ENCODE measurements at regions not wholly inside any gene's neighbourhood (a gene's known extent, or its start where the extent isn't known, plus 50 kb on each side); places are given as distances from the start of the nearest gene placed in this dataset.
"Not testable (repeated sequence)": the region's sequence is repeated elsewhere in the genome, so short reads cannot be mapped to it uniquely, and the experiment has no call there.

GRCh38 chr17:71850812-71851211 lies 270.0 kb upstream of the SOX9 start:
- no peak for DNase-seq

GRCh38 chr17:71855010-71855409 lies 265.8 kb upstream of the SOX9 start:
- no peak for DNase-seq

- DNase-seq, result no peak
These were observed 256.1 kb upstream of the SOX9 start for GRCh38 chr17:71864755-71865154.

- DNase-seq, result no peak
These were observed 254.7 kb upstream of the SOX9 start for GRCh38 chr17:71866095-71866494.

- DNase-seq, result no peak
These were observed 251.5 kb upstream of the SOX9 start for GRCh38 chr17:71869293-71869692.

GRCh38 chr17:71869841-71870545 lies 250.8 kb upstream of the SOX9 start:
- DNase-seq, result no peak

- peak; percentile 8 for DNase-seq
These were observed 250.3 kb upstream of the SOX9 start for GRCh38 chr17:71870546-71870862.

GRCh38 chr17:71872843-71873485 lies 247.9 kb upstream of the SOX9 start:
- DNase-seq, result no peak

- DNase-seq, result not testable (repeated sequence)
These were observed 246.0 kb upstream of the SOX9 start for GRCh38 chr17:71874773-71875172.

- DNase-seq, result no peak
These were observed 242.5 kb upstream of the SOX9 start for GRCh38 chr17:71878271-71878670.

GRCh38 chr17:71878998-71879397 lies 241.8 kb upstream of the SOX9 start:
- no peak for DNase-seq

- DNase-seq, result no peak
These were observed 239.8 kb upstream of the SOX9 start for GRCh38 chr17:71881041-71881440.

GRCh38 chr17:71881581-71881980 lies 239.2 kb upstream of the SOX9 start:
- DNase-seq, result no peak

GRCh38 chr17:71883258-71883657 lies 237.6 kb upstream of the SOX9 start:
- DNase-seq, result no peak

- no peak for DNase-seq
These were observed 237.0 kb upstream of the SOX9 start for GRCh38 chr17:71883845-71884244.

GRCh38 chr17:71885662-71886061 lies 235.2 kb upstream of the SOX9 start:
- no peak for DNase-seq

GRCh38 chr17:71899317-71899716 lies 221.5 kb upstream of the SOX9 start:
- DNase-seq, result no peak

GRCh38 chr17:71900621-71901229 lies 220.1 kb upstream of the SOX9 start:
- no peak for DNase-seq

- no peak for DNase-seq
These were observed 217.8 kb upstream of the SOX9 start for GRCh38 chr17:71902894-71903506.

- DNase-seq, result no peak
These were observed 215.3 kb upstream of the SOX9 start for GRCh38 chr17:71905376-71906031.

- no peak for DNase-seq
These were observed 211.7 kb upstream of the SOX9 start for GRCh38 chr17:71909155-71909554.

GRCh38 chr17:71910002-71910401 lies 210.8 kb upstream of the SOX9 start:
- DNase-seq, result no peak

- DNase-seq, result no peak
These were observed 206.8 kb upstream of the SOX9 start for GRCh38 chr17:71914042-71914441.

- no peak for DNase-seq
These were observed 206.0 kb upstream of the SOX9 start for GRCh38 chr17:71914812-71915211.
